OCI-LY7 (cell line): ENCODE measurements at regions not wholly inside any gene's neighbourhood (a gene's known extent, or its start where the extent isn't known, plus 50 kb on each side); places are given as distances from the start of the nearest gene placed in this dataset.

Experiments
- CTCF ChIP-seq: fragments of 200-600 bp; sonication (generic); conservative IDR thresholded peaks from 2 replicates; pipeline ENCODE4 v1.5.1; 2014; ENCODE audit warnings: mild to moderate bottlenecking, antibody characterized with exemption, low read length, moderate library complexity, mixed read lengths
- EZH2phosphoT487 ChIP-seq: fragments of 200-600 bp; sonication (generic); IDR thresholded peaks from 2 replicates; pipeline ENCODE4 v1.6.1; 2018; ENCODE audit warnings: low read depth, borderline replicate concordance, mild to moderate bottlenecking, mixed run types, antibody characterized with exemption, low read length, moderate library complexity, mixed read lengths

DNA sequence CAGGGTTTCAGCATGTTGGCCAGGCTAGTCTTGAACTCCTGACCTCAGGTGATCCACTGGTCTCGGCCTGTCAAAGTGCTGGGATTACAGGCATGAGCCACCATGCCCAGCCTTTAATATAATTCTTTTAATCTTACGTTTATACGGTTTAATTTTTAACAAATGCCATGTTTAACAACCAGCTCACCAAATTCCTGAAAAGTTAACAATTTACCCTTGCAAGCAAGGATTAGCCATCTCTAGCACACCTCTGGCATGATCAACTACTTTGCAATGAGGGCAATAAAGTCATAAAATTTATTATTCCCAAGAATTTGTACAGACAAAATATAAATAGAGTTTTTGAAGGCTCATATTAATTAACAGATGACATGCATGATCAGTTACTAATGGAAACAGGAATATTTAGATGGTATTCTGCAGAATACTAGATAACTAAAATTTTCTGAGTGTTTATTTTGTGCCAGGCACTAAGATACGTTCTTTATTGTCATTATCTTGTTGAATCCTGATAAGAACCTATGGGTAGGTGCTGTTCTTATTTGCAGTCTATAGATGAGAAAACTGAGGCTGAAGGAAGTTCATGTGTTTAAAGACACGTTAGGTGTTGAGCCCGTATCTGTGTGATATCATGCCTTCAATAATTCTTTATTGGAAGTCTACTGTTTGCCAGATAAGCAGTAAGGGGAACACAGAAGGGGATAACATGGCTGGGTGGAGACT, 190.1 kb downstream of the CDCA7 start:
- TF ChIP-seq CTCF: no peak
- no peak for TF ChIP-seq EZH2phosphoT487
